Lower leg skin (tissue), 3 donors: ENCODE measurements at regions not wholly inside any gene's neighbourhood (a gene's known extent, or its start where the extent isn't known, plus 50 kb on each side); places are given as distances from the start of the nearest gene placed in this dataset.

Experiments used
- POLR2A ChIP-seq, 2 donors: fragments of 450-650 bp; IDR thresholded peaks; one replicate each; pipeline ENCODE4 v1.6.1; 2016 to 2017; ENCODE audit warnings: antibody characterized with exemption in 2 of 2, mild to moderate bottlenecking in 1 of 2, moderate library complexity in 1 of 2
- TF ChIP-seq, protein P1 (sequence below), 3 donors: fragments of 450-650 bp; IDR thresholded peaks; one replicate each; pipeline ENCODE4 v1.5.1; 2016; ENCODE audit warnings: antibody characterized with exemption in 3 of 3, mild to moderate bottlenecking in 3 of 3, moderate library complexity in 2 of 3

DNA sequence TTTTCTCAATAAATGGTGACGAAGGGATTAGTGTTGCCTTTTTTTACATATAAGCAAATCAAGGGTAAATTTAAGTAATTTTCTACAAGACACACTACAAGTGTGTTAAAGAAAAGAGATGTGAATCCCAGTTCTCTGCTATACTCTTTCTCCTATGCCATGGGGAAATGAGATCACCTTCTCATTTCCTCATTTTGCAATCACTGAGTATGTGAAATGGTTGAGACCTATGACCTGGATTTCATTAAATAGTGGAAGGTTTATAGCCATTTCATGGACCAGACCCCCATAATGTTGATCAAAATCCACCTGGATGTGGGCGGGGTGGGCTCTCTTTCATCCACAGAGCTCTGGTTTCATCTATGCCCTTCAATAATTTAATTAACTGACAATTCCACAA lies 66.9 kb upstream of the SLIT3 start:
- TF ChIP-seq, protein P1, sequence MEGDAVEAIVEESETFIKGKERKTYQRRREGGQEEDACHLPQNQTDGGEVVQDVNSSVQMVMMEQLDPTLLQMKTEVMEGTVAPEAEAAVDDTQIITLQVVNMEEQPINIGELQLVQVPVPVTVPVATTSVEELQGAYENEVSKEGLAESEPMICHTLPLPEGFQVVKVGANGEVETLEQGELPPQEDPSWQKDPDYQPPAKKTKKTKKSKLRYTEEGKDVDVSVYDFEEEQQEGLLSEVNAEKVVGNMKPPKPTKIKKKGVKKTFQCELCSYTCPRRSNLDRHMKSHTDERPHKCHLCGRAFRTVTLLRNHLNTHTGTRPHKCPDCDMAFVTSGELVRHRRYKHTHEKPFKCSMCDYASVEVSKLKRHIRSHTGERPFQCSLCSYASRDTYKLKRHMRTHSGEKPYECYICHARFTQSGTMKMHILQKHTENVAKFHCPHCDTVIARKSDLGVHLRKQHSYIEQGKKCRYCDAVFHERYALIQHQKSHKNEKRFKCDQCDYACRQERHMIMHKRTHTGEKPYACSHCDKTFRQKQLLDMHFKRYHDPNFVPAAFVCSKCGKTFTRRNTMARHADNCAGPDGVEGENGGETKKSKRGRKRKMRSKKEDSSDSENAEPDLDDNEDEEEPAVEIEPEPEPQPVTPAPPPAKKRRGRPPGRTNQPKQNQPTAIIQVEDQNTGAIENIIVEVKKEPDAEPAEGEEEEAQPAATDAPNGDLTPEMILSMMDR (IDR thresholded peaks at IDR 0.05) = no peak
- TF ChIP-seq POLR2A (IDR thresholded peaks at IDR 0.05) = no peak
